Omental fat pad (tissue), 3 donors: ENCODE measurements at regions not wholly inside any gene's neighbourhood (a gene's known extent, or its start where the extent isn't known, plus 50 kb on each side); places are given as distances from the start of the nearest gene placed in this dataset.
"Not testable (repeated sequence)": the region's sequence is repeated elsewhere in the genome, so short reads cannot be mapped to it uniquely, and the experiment has no call there.

Experiments used
- ATAC-seq: fragments of 150-250 bp; one replicate; pipeline ENCODE4 v1.9.1; 2016; ENCODE audit warnings: mild to moderate bottlenecking, moderate library complexity; ENCODE audit not compliant: low FRiP score
- DNase-seq: peaks from one replicate; pipeline ENCODE4 v3.0.0-alpha.2; 2019; ENCODE audit warnings: low spot score
- TF ChIP-seq, protein P1 (sequence below), 3 donors: fragments of 450-650 bp; IDR thresholded peaks; one replicate each; pipeline ENCODE4 v1.5.1; 2016 to 2017; ENCODE audit warnings: antibody characterized with exemption in 3 of 3, mild to moderate bottlenecking in 3 of 3, moderate library complexity in 2 of 3

DNA sequence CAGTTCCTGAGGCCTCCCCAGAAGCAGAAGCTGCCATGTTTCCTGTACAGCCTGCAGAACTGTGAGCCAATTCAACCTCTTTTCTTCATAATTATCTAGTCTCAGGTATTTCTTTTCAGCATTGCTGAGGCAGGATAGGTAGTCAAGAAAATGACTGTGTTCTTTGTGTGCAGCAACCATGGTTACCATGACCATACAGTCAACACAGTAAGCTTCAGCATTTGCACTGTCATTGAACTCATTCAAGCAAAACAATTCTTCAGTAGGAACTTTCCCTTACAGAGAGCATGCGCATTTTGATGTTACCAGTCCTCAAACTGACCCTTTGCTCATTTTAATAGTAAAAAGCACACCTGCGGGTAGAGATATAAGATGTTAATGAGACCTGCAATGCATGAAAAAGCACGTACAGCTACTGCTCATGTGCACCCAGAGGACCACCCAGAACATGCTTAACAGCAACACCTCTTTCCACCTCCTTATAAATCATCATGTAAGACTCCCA is 180.8 kb downstream of the PRKX start:
- ATAC-seq (no peak), DNase-seq (no peak)
- TF ChIP-seq, protein P1, sequence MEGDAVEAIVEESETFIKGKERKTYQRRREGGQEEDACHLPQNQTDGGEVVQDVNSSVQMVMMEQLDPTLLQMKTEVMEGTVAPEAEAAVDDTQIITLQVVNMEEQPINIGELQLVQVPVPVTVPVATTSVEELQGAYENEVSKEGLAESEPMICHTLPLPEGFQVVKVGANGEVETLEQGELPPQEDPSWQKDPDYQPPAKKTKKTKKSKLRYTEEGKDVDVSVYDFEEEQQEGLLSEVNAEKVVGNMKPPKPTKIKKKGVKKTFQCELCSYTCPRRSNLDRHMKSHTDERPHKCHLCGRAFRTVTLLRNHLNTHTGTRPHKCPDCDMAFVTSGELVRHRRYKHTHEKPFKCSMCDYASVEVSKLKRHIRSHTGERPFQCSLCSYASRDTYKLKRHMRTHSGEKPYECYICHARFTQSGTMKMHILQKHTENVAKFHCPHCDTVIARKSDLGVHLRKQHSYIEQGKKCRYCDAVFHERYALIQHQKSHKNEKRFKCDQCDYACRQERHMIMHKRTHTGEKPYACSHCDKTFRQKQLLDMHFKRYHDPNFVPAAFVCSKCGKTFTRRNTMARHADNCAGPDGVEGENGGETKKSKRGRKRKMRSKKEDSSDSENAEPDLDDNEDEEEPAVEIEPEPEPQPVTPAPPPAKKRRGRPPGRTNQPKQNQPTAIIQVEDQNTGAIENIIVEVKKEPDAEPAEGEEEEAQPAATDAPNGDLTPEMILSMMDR (IDR thresholded peaks at IDR 0.05), result no peak

DNA sequence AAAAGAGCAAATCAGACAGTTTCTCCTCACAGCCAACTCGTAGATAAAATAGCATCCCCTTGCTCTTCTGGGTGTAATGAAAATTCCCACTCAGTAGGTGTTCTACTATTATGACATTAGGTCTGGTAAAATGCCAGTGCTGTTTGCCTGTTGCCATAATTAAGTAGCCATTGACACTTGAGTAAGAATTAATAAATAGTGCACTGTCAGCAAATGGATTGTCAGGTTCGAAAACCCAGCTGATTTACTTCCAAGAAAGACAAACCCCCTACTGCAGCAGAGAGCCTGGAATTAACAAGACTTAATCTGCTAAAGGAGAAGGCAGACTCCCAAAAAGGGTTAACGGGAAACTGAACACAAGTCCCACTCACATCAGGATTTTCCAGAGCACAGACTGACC is 182.0 kb downstream of the PRKX start:
- not testable (repeated sequence) for DNase-seq, ATAC-seq

DNA sequence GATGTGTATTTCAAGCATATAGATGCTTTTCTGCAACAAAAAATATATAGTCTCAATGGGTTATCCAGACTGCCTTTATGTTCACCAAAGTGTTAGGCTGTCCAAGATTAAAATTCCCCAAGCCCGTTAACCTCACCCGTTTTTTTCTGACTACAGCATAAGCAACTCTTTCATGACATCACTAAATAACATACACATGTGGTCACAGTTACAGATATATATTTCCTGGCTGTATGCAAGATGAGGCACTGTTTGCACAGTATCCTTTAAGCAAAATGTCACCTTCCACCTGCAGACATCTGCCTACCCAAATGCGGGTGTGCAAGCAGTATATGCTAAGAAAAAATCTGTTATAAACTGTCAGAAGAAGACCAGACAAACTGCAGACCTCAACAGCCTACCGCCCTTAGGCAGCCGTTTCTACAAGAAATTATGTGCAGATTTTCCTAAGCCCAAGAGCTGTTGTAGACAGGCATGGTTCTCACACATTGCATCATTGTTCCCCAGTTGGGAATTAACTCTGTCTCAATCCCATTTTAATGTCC is 183.1 kb upstream of the MXRA5 start:
- no peak for ATAC-seq
- TF ChIP-seq, protein P1 (IDR thresholded peaks at IDR 0.05), result no peak
- no peak for DNase-seq

DNA sequence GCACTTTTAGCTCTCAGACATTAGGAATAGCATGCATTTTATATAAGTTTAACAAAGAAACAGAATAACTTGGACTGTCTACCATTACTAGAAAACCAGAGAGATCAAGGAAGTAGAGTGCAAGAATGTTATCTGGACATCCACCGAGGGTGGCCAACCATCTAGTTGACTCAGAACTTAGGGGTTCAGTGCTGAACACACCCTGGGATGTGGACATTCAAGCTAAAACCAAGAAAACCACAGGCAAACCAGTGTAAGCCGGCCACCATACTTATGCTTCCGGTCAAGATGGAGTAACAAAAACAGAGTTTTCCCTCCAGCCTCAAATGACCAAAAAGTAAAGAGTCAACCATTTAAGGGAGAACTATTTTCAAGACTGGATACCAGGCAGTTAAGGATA is 181.4 kb upstream of the MXRA5 start:
- ATAC-seq (no peak), DNase-seq (no peak)
- TF ChIP-seq, protein P1 (IDR thresholded peaks at IDR 0.05), result no peak

DNA sequence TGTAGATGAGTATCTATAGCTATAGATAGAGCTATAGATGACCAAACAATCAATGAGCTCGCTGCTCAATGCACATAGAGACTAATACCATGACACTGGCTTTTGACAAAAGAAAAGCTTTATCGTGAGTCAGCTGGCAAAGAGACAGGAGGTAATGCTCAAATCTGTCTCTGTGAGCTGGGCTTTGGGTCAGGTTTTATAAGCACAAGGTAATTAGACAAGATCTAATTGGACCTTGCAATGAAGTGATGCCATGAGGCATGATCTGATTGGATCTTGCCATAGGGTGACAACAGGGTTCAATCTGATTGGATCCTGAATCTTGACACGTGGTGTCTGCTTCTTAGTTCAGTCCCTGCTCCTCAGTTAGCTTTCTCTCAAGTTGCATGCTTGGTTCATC is 180.7 kb upstream of the MXRA5 start:
- ATAC-seq (no peak), DNase-seq (no peak)
- TF ChIP-seq, protein P1 (IDR thresholded peaks at IDR 0.05), result no peak

DNA sequence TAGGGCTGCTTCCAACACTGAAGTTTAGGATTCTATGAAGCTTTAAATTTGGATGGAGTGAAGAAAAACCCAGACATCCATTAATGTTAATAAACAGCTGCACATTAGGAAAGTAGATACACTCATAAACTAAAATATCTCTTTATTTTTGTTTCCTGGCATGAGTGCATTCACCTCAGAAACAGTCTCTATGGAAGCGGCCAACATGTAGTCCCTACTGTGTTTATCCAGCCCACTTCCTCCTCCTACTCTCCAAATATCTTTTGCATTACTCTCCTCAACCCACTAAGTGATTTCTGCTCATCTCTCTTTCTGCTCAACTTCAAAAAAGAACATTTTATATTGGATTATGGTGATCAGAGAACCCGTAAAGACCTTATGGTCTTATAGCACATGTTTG is 180.3 kb upstream of the MXRA5 start:
- DNase-seq (no peak), ATAC-seq (no peak)
- TF ChIP-seq, protein P1 (IDR thresholded peaks at IDR 0.05), result no peak

DNA sequence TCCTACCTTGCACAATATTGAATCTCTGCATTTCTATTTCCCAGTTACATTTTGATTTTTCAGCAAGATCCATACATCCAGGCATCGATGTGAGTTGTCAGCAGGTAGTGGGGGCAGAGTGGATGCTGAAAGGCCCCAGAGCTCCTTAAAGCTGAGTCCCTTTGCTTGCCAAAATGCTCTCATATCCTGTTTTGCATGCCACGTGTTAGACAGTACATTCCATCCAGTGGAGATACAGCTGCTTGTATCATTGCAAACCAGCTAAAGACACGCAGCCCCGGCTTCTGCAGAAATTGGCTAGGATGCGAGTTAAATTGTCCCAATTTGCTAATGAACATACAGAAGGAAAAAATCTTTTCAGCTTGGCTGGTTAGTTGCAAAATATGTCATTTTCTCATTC is 179.6 kb upstream of the MXRA5 start:
- DNase-seq, result no peak
- TF ChIP-seq, protein P1 (IDR thresholded peaks at IDR 0.05), result no peak
- no peak for ATAC-seq
